IMR-90 (cell line): ENCODE measurements at regions not wholly inside any gene's neighbourhood (a gene's known extent, or its start where the extent isn't known, plus 50 kb on each side); places are given as distances from the start of the nearest gene placed in this dataset.

Source experiments
- ATAC-seq: fragments of 200-7000 bp; cut with Tn5 transposase; 2 replicates; pipeline ENCODE4 v1.9.1; 2020; ENCODE audit warnings: low read depth, mild to moderate bottlenecking, moderate library complexity
- BruUV-seq: library from RNA; stranded (reverse); fragments of 400-500 nt; replicated peaks from 2 replicates; lab custom pipeline; 2021; lab: Mats Ljungman, UMichigan
- CTCF ChIA-PET: fragments of 300-600 bp; formaldehyde crosslinking; extraction: SDS; loops from one replicate; lab custom pipeline; 2021; ENCODE audit warnings: antibody characterized with exemption; lab: Yijun Ruan, JAX
- POLR2A ChIA-PET: fragments of 300-600 bp; sonication (Branson Sonifier 250); formaldehyde crosslinking; loops from one replicate; lab custom pipeline; 2022; ENCODE audit warnings: antibody characterized with exemption; ENCODE audit not compliant: unreplicated experiment; lab: Charles Lee
- DNase-seq: peaks from one replicate; pipeline ENCODE4 v3.0.0; 2013
- H2AFZ ChIP-seq: replicated peaks from 2 replicates; pipeline ENCODE3; 2013; ENCODE audit warnings: low read length, mild to moderate bottlenecking; ENCODE audit not compliant: poor library complexity
- H2AK5ac ChIP-seq: 2 replicates; pipeline ENCODE4 v1.6.1; 2013; ENCODE audit warnings: low read depth, low read length, inconsistent platforms
- H2AK9ac ChIP-seq: replicated peaks from 2 replicates; pipeline ENCODE3; 2013; ENCODE audit warnings: mild to moderate bottlenecking, low read depth, low read length, moderate library complexity; ENCODE audit not compliant: poor library complexity
- H2BK120ac ChIP-seq: 2 replicates; pipeline ENCODE4 v1.6.1; 2013; ENCODE audit warnings: low read depth, low read length, inconsistent platforms
- H2BK15ac ChIP-seq: 3 replicates; pipeline ENCODE4 v1.6.1; 2013; ENCODE audit warnings: low read depth, low read length, inconsistent platforms
- H2BK20ac ChIP-seq: 2 replicates; pipeline ENCODE4 v1.6.1; 2013; ENCODE audit warnings: low read depth, mild to moderate bottlenecking, inconsistent platforms, low read length, moderate library complexity
- H2BK5ac ChIP-seq: 2 replicates; pipeline ENCODE4 v1.6.1; 2013; ENCODE audit warnings: mild to moderate bottlenecking, low read depth, low read length, inconsistent platforms; ENCODE audit not compliant: poor library complexity, severe bottlenecking
- H3K14ac ChIP-seq: replicated peaks from 2 replicates; pipeline ENCODE4 v1.6.1; 2013; ENCODE audit warnings: low read depth, low read length, inconsistent platforms
- H3K18ac ChIP-seq: 2 replicates; pipeline ENCODE4 v1.6.1; 2013; ENCODE audit warnings: low read depth, low read length, control low read depth
- H3K23ac ChIP-seq: 2 replicates; pipeline ENCODE4 v1.6.1; 2013; ENCODE audit warnings: low read depth, low read length, inconsistent platforms
- H3K27ac ChIP-seq: 2 replicates; pipeline ENCODE4 v1.5.1; 2013; ENCODE audit warnings: mild to moderate bottlenecking, control low read depth, low read length; ENCODE audit not compliant: insufficient read depth
- H3K27me3 ChIP-seq: 2 replicates; pipeline ENCODE4 v1.6.1; 2013; ENCODE audit warnings: low read length; ENCODE audit not compliant: control insufficient read depth, insufficient read depth
- H3K36me3 ChIP-seq: 2 replicates; pipeline ENCODE4 v1.6.1; 2013; ENCODE audit warnings: low read length, mixed read lengths; ENCODE audit not compliant: control insufficient read depth, insufficient read depth
- H3K4ac ChIP-seq: 2 replicates; pipeline ENCODE4 v1.6.1; 2013; ENCODE audit warnings: low read depth, low read length, inconsistent platforms
- H3K4me1 ChIP-seq: 2 replicates; pipeline ENCODE4 v1.6.1; 2013; ENCODE audit warnings: low read length, mixed read lengths; ENCODE audit not compliant: control insufficient read depth, insufficient read depth
- H3K4me2 ChIP-seq: 2 replicates; pipeline ENCODE4 v1.6.1; 2013; ENCODE audit warnings: low read depth, mild to moderate bottlenecking, control low read depth, low read length, moderate library complexity
- H3K4me3 ChIP-seq: 2 replicates; pipeline ENCODE4 v1.5.1; 2013; ENCODE audit warnings: low read depth, mild to moderate bottlenecking, control low read depth, low read length, moderate library complexity; ENCODE audit not compliant: insufficient read depth
- H3K56ac ChIP-seq: 2 replicates; pipeline ENCODE4 v1.6.1; 2013; ENCODE audit warnings: low read length, inconsistent platforms; ENCODE audit not compliant: insufficient read depth; ENCODE audit errors: extremely low read depth
- H3K79me1 ChIP-seq, 2 experiments: 2 replicates each; pipeline ENCODE4 v1.6.1; 2013; ENCODE audit warnings: low read length in 2 of 2, inconsistent platforms in 1 of 2, low read depth in 1 of 2
- H3K9ac ChIP-seq: 2 replicates; pipeline ENCODE4 v1.6.1; 2013; ENCODE audit warnings: low read depth, low read length, control low read depth
- H3K9me1 ChIP-seq: 2 replicates; pipeline ENCODE4 v1.6.1; 2013; ENCODE audit warnings: low read length, inconsistent platforms; ENCODE audit not compliant: insufficient read depth
- H3K9me3 ChIP-seq: 2 replicates; pipeline ENCODE4 v1.6.1; 2013; ENCODE audit warnings: low read length; ENCODE audit not compliant: control insufficient read depth, insufficient read depth
- H4K20me1 ChIP-seq: 2 replicates; pipeline ENCODE4 v1.6.1; 2013; ENCODE audit warnings: low read length, inconsistent platforms; ENCODE audit not compliant: insufficient read depth
- H4K5ac ChIP-seq: 2 replicates; pipeline ENCODE4 v1.6.1; 2013; ENCODE audit warnings: mild to moderate bottlenecking, low read depth, low read length, control low read depth
- H4K8ac ChIP-seq, 2 experiments: 2 replicates each; pipeline ENCODE4 v1.6.1; 2013; ENCODE audit warnings: low read depth in 2 of 2, low read length in 2 of 2, control low read depth in 1 of 2, inconsistent platforms in 1 of 2
- H4K91ac ChIP-seq: 2 replicates; pipeline ENCODE4 v1.6.1; 2013; ENCODE audit warnings: low read depth, low read length, inconsistent platforms; ENCODE audit not compliant: insufficient read depth
- CHD1 ChIP-seq: IDR thresholded peaks from 2 replicates; pipeline ENCODE4 v1.6.1; 2012; ENCODE audit warnings: low read depth, low read length, improper control_type of control experiment
- CTCF ChIP-seq: conservative IDR thresholded peaks from 2 replicates; pipeline ENCODE4 v1.5.1; 2012; ENCODE audit warnings: mild to moderate bottlenecking, low read depth, low read length, improper control_type of control experiment
- ELK1 ChIP-seq: fragments of 150-350 bp; IDR thresholded peaks from 2 replicates; pipeline ENCODE4 v1.6.1; 2016; ENCODE audit warnings: low read depth, mild to moderate bottlenecking, low read length, moderate library complexity, borderline replicate concordance
- RAD21 ChIP-seq: IDR thresholded peaks from 2 replicates; pipeline ENCODE4 v1.6.1; 2012; ENCODE audit warnings: low read length, improper control_type of control experiment
- USF2 ChIP-seq: fragments of 150-350 bp; IDR thresholded peaks from 2 replicates; pipeline ENCODE4 v1.6.1; 2017; ENCODE audit warnings: mild to moderate bottlenecking, antibody characterized with exemption, low read length, low read depth
- WGBS, 2 experiments: methylation state at CpG; one replicate each; pipeline versions ENCODE4 v1.1.5 to v1.1.7; 2013; ENCODE audit warnings: missing lambda C conversion rate in 2 of 2; ENCODE audit not compliant: insufficient read length in 1 of 2; ENCODE audit errors: extremely low coverage in 2 of 2; 5-methylcytosine and 5-hydroxymethylcytosine counted together
- dilution Hi-C: fragments of 300-500 bp; cut with HindIII; formaldehyde crosslinking; loops from one replicate; pipeline ENCODE4 v1.14.3; 2018; ENCODE audit warnings: low sequenced_read_pairs; ENCODE audit not compliant: unreplicated experiment
- in situ Hi-C: fragments of 300-500 bp; cut with MboI; formaldehyde crosslinking; loops from 3 replicates; pipeline ENCODE4 v1.14.3; 2019; ENCODE audit warnings: low sequenced_read_pairs, inconsistent platforms, mixed read lengths
- intact Hi-C: fragments of 100-400 bp; cut with micrococcal nuclease; formaldehyde crosslinking; loops from 2 replicates; pipeline ENCODE4 v1.10.0; 2022

GRCh38 chr17:73715769-73716168 is 71.5 kb upstream of the SDK2 start:
- Histone ChIP-seq H2BK20ac (no peak overlapping the region), H3K9ac (no peak overlapping the region), H3K27me3 (no peaks in the 10 kb centered on the region), H3K4me2 (no peak overlapping the region), H3K23ac (no peak overlapping the region), H3K4ac (no peak overlapping the region), H3K14ac (no peak overlapping the region), H3K27ac (no peak overlapping the region), H4K5ac (no peak overlapping the region), H2AK9ac (no peak overlapping the region), H2BK5ac (no peak overlapping the region), H2BK15ac (no peak overlapping the region), H3K4me1 (no peaks in the 10 kb centered on the region), H4K91ac (no peak overlapping the region), H3K56ac (no peak overlapping the region), H3K9me3 (peaks cover 20% of the 10 kb centered on the region), H4K20me1 (no peaks in the 10 kb centered on the region), H3K36me3 (no peaks in the 10 kb centered on the region), H2AK5ac (no peak overlapping the region), H2AFZ (no peak overlapping the region), H2BK120ac (no peak overlapping the region), H4K8ac (no peak overlapping the region), H3K18ac (no peak overlapping the region), H3K79me1 (no peaks in the 10 kb centered on the region), H3K9me1 (no peaks in the 10 kb centered on the region), H3K4me3 (no peak overlapping the region)
- ATAC-seq, result no peak
- ChIA-PET CTCF (no interaction called here), POLR2A (no interaction called here)
- 26% methylated on average over 7 of the region's 10 CpGs; no CpG with 5 or more reads in 1 of the 2 experiments for WGBS, 2 experiments
- no peak for DNase-seq
- in situ Hi-C loops, result loop anchor here (25.0 kb wide), 2 partner anchors 103 to 278 kb away; no protein-coding TSS in a partner anchor
- dilution Hi-C loops, result no loop called here
- TF ChIP-seq ELK1 (no peak), RAD21 (no peak), CHD1 (no peak), CTCF (no peak), USF2 (no peak)
- intact Hi-C loops, result no loop called here
- no TSS peak for BruUV-seq
